Left lung (tissue), 4 donors: ENCODE measurements at regions not wholly inside any gene's neighbourhood (a gene's known extent, or its start where the extent isn't known, plus 50 kb on each side); places are given as distances from the start of the nearest gene placed in this dataset.
"Not testable (repeated sequence)": the region's sequence is repeated elsewhere in the genome, so short reads cannot be mapped to it uniquely, and the experiment has no call there.

Experiments used
- ATAC-seq: fragments of 200-7000 bp; cut with Tn5 transposase; one replicate; pipeline ENCODE4 v1.9.1; 2020; ENCODE audit warnings: moderate library complexity
- DNase-seq, 4 donors: peaks; one replicate each; pipeline ENCODE4 v3.0.0-alpha.2; 2013 to 2020
- H3K27ac ChIP-seq, 2 donors: fragments of 200-600 bp; sonication (generic) in 1 of 2; one replicate each; pipeline versions ENCODE4 v1.5.0 to v1.8.0; 2020 to 2021
- H3K27me3 ChIP-seq, 2 donors: fragments of 200-600 bp; sonication (generic) in 1 of 2; one replicate each; pipeline versions ENCODE4 v1.5.0 to v1.8.0; 2020 to 2021
- H3K36me3 ChIP-seq, 2 donors: fragments of 200-600 bp; sonication (generic) in 1 of 2; one replicate each; pipeline versions ENCODE4 v1.5.0 to v1.8.0; 2020 to 2021
- H3K4me1 ChIP-seq, 2 donors: fragments of 200-600 bp; one replicate each; pipeline ENCODE4 v1.8.0; 2021
- H3K4me3 ChIP-seq, 2 donors: fragments of 200-600 bp; sonication (generic) in 1 of 2; one replicate each; pipeline versions ENCODE4 v1.5.0 to v1.8.0; 2020 to 2021; ENCODE audit warnings: mild to moderate bottlenecking in 1 of 2
- H3K9me3 ChIP-seq, 2 donors: fragments of 200-600 bp; sonication (generic) in 1 of 2; one replicate each; pipeline versions ENCODE4 v1.5.0 to v1.8.0; 2020 to 2021
- intact Hi-C, 2 donors: fragments of 100-400 bp; cut with DNase I; formaldehyde crosslinking; loops; one replicate each; pipeline versions ENCODE4 v1.11.2 to v1.14.2; 2022
- TF ChIP-seq, protein P1 (sequence below), 2 donors: fragments of 200-600 bp; sonication (generic) in 1 of 2; IDR thresholded peaks; one replicate each; pipeline versions ENCODE4 v1.5.0 to v1.8.0; 2021; ENCODE audit warnings: antibody characterized with exemption in 2 of 2
- donor health status: DM: no; HTN: yes; CAD: no.
- donor health status: DM: no; HTN: no; CAD: no.

DNA sequence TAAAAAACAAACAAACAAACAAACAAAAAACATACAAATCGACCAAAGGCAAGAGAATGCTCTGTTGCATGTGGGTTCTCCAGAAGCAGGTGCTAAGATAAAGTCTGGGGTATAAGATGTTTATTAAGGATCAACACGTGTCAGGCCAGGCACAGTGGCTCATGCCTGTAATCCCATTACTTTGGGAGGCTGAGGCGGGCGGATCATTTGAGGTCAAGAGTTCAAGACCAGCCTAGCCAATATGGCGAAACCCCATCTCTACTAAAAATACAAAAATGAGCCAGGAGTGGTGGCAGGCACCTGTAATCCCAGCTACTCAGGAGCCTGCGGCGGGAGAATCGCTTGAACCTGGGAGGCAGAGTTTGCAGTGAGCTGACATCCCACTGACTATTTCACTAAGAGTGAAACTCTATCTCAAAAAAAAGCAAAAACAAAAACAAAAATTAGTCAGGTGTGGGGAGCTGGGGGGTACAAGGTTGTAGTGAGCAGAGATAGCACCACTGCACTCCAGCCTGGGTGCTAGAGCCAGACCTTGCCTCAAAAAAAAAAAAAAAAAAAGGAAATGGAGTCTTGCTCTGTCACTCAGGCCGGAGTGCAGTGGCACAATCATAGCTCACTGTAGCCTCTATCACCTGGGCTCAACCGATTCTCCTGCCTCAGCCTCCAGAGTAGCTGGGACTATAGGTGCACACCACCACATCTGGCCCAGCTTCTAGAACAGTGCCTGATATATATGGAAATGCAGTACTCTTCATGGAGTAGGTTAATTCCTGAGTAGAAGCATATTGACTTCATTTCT is 86.8 kb upstream of the JARID2 start:
- TF ChIP-seq, protein P1, sequence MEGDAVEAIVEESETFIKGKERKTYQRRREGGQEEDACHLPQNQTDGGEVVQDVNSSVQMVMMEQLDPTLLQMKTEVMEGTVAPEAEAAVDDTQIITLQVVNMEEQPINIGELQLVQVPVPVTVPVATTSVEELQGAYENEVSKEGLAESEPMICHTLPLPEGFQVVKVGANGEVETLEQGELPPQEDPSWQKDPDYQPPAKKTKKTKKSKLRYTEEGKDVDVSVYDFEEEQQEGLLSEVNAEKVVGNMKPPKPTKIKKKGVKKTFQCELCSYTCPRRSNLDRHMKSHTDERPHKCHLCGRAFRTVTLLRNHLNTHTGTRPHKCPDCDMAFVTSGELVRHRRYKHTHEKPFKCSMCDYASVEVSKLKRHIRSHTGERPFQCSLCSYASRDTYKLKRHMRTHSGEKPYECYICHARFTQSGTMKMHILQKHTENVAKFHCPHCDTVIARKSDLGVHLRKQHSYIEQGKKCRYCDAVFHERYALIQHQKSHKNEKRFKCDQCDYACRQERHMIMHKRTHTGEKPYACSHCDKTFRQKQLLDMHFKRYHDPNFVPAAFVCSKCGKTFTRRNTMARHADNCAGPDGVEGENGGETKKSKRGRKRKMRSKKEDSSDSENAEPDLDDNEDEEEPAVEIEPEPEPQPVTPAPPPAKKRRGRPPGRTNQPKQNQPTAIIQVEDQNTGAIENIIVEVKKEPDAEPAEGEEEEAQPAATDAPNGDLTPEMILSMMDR (IDR thresholded peaks at IDR 0.05) = no peak
- ATAC-seq (no peak), DNase-seq (no peak)
- no peaks in the 10 kb centered on the region for H3K27me3 ChIP-seq
- intact Hi-C loops = no loop called here
- no peaks in the 10 kb centered on the region for H3K4me1 ChIP-seq
- H3K9me3 ChIP-seq = no peaks in the 10 kb centered on the region
- H3K4me3 ChIP-seq = no peak overlapping the region
- no peaks in the 10 kb centered on the region for H3K36me3 ChIP-seq
- no peak overlapping the region for H3K27ac ChIP-seq

DNA sequence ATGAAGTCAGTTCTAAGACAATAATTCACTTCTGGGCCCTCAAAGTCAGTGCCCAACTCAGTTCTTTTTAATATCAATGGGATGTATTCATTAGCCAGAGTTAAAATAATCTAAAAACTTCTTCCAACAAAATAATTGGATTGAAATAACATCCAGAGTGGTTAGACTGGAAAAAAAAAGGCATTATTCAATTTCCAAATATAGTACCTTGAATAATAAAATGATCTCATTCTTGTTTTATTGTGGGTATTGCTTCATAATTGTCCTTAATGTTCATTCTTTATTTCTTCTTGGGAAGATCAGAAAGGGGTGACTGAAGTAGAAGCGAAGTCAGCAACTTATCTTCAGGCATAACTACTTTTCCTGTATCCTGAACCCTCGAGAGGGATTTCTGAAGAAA is 85.1 kb upstream of the JARID2 start:
- TF ChIP-seq, protein P1 (IDR thresholded peaks at IDR 0.05) = no peak
- intact Hi-C loops = no loop called here
- Histone ChIP-seq H3K9me3 (no peaks in the 10 kb centered on the region), H3K27me3 (no peaks in the 10 kb centered on the region), H3K36me3 (no peaks in the 10 kb centered on the region), H3K4me1 (no peaks in the 10 kb centered on the region), H3K4me3 (no peak overlapping the region), H3K27ac (no peak overlapping the region)
- ATAC-seq = no peak
- no peak for DNase-seq

DNA sequence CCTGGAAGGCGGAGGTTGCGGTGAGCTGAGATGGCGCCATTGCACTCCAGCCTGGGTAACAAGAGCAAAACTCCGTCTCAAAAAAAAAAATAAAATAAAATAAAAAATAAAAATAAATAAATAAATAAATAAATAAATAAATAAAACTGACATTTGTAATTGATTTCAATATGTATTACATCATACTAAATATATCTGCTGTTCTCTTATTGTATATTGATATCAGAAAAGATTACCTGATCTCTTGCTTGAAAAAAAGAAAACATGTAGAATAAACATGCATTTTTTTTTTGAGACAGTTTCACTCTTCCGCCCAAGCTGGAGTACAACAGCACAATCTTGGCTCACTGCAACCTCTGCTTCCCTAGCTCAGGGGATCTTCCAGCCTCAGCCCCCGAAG is 81.0 kb upstream of the JARID2 start:
- intact Hi-C loops, ATAC-seq, DNase-seq, H3K27me3 ChIP-seq, H3K4me1 ChIP-seq, H3K27ac ChIP-seq, H3K36me3 ChIP-seq, H3K4me3 ChIP-seq, H3K9me3 ChIP-seq: not testable (repeated sequence)

DNA sequence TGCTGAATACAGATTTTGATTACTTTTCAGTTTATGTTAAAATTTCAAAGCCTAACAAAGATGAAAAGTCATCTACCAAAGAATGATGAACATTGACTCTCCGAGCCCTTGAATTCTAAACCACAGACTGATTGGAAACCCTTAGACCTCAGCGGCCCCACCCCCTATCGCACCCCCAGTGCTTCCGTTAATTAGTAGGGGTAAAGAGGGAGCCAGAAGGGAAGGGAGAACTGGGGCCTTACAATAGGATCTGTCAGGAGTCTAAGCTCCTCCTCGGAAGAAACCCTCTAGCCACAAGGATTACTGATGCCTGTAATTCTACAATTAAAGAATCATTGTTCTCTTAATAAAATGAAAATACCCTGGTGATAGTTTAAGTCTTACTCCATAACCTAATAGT is 79.7 kb upstream of the JARID2 start:
- intact Hi-C loops = no loop called here
- H3K4me1 ChIP-seq = no peaks in the 10 kb centered on the region
- TF ChIP-seq, protein P1 (IDR thresholded peaks at IDR 0.05) = no peak
- no peak overlapping the region for H3K27ac ChIP-seq
- no peak overlapping the region for H3K4me3 ChIP-seq
- DNase-seq = no peak
- H3K9me3 ChIP-seq = no peaks in the 10 kb centered on the region
- no peak for ATAC-seq
- H3K27me3 ChIP-seq = no peaks in the 10 kb centered on the region
- H3K36me3 ChIP-seq = no peaks in the 10 kb centered on the region

DNA sequence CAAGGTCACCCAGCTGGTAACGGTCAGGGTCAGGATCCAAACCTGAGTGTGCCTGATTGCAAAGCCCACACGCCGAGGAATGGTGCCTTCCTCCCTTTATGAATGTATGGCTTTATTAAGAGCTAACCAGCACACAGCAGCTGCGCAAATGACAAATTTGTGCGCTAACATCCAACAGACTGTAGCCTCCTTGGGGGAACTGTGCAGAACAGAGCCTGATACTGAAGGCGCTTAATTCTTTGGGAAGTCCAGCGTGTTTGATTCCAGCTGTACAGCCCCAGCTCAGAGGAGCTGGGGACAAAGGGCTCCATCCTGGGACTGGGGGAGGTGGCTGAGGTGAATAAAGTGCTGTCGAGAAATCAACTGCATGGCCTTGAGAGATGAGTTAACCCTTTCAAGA is 75.7 kb upstream of the JARID2 start:
- Histone ChIP-seq H3K4me1 (no peaks in the 10 kb centered on the region), H3K36me3 (no peaks in the 10 kb centered on the region), H3K4me3 (no peak overlapping the region), H3K27me3 (no peaks in the 10 kb centered on the region), H3K27ac (no peak overlapping the region), H3K9me3 (no peaks in the 10 kb centered on the region)
- DNase-seq (no peak), ATAC-seq (no peak)
- intact Hi-C loops = no loop called here
- TF ChIP-seq, protein P1 (IDR thresholded peaks at IDR 0.05) = no peak

DNA sequence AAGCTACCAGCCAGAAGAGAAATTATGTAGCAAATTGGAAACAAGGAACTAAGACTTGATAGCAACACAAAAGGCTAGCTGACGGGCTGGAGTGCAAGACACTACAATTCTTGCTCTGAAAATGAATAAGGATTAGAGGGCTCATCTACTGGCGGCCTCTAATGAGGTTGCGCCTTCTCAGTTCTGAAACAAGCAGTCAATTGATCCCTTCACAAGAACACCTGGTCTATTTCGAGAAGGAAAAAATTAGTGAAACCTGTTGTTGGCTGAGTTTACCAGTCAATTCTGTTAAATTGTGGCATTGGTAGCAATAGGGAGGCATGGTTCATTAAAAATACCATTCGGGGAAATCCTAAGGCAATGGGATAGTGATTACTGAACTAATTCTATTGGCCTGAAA is 74.8 kb upstream of the JARID2 start:
- no peaks in the 10 kb centered on the region for H3K36me3 ChIP-seq
- ATAC-seq = no peak
- no peak overlapping the region for H3K4me3 ChIP-seq
- no peaks in the 10 kb centered on the region for H3K27me3 ChIP-seq
- H3K9me3 ChIP-seq = no peaks in the 10 kb centered on the region
- intact Hi-C loops = no loop called here
- no peak for DNase-seq
- H3K4me1 ChIP-seq = no peaks in the 10 kb centered on the region
- TF ChIP-seq, protein P1 (IDR thresholded peaks at IDR 0.05) = no peak
- no peak overlapping the region for H3K27ac ChIP-seq
